GM18909 (cell line): ENCODE measurements at regions not wholly inside any gene's neighbourhood (a gene's known extent, or its start where the extent isn't known, plus 50 kb on each side); places are given as distances from the start of the nearest gene placed in this dataset.
"Not testable (repeated sequence)": the region's sequence is repeated elsewhere in the genome, so short reads cannot be mapped to it uniquely, and the experiment has no call there.

Source experiments
- ATAC-seq: cut with Tn5 transposase; IDR thresholded peaks from one replicate; pipeline ENCODE4 v1.9.1; 2021; ENCODE audit warnings: mild to moderate bottlenecking; ENCODE audit not compliant: unreplicated experiment, poor library complexity

DNA sequence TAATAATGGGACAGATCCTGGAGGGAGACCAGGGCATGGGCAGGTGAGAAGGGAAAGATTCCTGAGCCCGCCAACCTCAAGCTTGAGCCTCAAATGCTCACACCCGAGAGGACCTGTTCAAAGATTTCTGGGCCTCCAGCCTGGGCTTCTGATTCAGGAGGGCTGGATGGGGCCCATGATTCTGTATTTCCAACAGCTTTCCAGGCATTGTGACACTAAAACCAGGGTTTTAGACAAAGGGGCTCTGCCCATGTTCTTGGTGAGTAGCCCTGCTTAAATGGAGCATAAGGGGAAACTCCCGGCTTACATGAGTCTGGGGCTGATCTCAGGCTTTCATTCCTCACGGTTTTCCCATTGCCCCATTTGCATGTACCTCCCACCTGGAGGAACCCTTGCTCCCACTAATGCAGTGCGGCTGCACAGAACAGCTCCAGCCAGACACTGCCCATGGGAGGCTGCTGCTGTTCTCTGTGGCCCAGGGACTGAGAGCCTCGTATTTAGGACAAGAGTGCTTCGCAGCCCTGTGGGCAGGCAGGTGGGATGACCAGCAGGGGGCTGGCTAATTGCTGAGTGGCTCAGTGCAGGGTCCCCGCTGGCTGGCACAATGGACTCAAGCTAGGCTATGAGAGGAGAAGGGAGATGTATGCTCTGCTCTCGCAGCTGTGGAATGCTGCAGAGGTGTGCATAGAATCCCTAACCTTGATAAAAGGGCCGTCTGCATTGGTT is 135.3 kb upstream of the COBL start:
- no peak for ATAC-seq

GRCh38 chr7:51450541-51450940 is 133.9 kb upstream of the COBL start:
- ATAC-seq, result no peak

DNA sequence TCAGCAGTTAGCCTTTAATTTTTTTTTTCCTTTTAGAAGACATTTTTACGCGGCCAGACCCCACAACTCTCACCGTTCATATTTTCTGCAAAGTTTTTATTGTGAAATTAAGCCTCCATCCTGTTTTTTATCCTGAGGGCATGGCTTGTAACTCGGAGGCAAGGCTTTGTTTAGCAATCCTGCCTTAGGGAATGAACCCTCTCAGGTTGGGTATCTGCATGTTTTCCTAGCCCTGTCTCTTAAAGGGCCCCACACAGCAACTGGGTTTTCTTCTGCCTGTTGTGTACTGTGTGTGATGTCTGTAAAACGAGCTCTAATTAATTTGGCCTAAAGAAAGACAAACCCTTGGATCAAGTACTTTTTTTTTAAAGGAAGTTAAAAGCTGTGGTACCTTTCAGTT is 130.2 kb upstream of the COBL start:
- ATAC-seq, result no peak

DNA sequence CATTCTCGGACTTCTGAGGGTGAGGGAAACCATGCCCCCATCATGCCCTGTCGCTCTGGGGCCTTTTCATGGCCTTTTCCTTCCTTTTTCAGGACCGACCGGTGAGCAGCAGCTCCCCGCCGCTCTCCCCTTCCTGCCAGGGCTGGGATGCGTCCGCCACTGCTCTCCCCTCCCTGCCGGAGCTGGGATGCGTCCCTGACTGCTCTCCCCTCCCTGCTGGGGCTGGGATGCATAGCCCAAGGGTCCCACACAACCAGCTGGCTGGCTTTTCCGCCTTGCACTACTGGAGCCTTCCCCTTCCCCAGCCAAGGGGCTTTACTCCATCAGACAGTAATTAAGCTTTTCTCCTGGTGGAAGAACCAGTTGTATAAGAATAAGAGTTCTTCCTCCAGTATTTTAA is 129.7 kb upstream of the COBL start:
- no peak for ATAC-seq

GRCh38 chr7:51444936-51445335 is 128.3 kb upstream of the COBL start:
- ATAC-seq, result no peak

DNA sequence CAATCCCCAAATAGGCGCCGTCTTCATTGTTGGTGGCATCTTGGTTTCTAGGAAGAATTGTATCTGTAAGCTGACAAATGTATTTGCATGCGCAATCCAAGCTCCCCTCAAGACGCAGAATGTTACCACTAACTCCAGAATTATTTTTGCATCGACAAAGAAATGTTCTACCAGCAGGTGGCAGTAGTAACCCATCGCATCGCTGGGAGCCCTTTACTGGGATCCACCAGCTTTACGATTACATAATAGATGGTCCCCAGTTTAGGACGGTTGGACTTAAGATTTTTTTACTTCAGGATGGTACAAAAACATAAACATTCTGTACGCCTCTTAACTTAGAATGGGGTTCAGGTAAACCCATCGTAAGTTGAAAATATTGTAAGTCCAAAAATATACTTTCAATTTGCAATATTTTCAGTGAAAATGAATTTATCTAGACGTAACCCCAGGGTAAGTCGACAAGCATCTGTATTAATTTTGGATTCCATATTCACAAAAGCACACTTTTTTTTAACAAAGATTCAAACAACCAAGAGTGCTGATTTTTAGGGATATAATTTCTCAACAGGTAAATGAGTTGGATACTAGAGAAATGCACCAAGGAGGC is 114.0 kb upstream of the COBL start:
- ATAC-seq, result no peak

DNA sequence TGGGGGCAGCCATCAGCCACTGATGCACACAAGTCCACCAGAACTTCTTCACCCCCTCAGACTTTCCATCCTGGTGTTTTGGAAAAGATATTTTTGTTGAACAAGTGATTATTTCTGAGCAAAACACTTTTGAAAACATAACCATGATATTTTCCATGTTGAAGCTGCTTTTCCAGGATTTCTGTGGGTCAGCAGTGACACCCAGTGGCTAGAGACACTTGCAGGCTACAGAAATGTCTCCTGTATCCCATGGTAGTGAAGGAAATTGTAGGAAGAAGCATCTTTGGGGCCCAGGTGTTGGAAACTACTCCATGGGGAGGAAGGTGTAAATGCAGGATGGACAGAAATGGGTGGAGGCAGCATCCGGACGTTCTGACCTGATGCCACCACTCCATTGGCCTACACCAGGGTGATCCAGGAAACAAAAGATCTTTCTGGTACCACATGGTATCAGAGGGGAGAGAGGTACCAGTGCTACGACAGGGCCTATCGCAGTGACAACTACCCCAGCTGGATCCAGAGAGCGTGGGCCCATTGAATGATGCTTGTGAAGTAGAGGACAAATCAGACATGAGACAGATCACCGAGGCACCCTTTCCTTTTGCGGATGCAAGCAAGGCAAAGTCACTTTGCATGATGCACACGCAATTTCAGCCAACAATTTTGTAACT is 111.7 kb upstream of the COBL start:
- no peak for ATAC-seq

DNA sequence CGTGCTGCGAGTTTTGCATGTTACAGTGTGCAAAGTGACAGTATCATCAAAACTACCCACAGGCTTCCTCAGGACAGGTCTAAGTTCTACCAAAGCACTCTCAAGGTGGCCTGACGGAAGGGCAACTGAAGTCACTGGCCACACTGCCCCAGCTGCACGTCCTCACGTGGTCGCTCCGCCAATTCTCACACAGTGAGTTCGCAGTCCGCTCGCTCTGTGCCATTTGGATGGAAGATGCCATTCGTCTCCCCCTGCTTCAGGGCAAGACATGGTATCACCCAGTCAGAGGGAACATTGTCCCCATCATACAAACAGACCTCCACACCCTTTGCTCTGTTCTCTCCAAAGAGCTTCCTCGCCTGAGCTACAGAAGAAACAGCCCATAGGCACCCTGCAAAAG is 109.6 kb upstream of the COBL start:
- no peak for ATAC-seq

DNA sequence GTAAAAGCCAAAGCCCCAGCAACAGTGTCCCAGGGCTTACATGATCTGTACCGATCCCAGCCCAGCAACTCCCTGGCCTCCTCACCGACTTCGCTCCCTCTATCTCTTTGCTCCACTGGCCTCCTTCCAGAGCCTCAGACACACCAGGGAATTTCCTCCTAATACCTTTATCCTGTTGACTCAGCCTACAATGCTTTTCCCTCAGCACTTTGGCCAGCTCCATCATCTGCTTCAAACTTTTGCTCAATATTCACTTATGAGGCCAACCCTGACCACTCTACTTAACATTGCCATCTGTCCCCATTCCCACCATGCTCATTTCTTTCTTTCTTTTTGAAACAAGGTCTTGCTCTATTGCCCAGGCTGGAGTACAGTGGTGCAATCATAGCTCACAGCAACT is 93.3 kb upstream of the COBL start:
- ATAC-seq, result not testable (repeated sequence)

DNA sequence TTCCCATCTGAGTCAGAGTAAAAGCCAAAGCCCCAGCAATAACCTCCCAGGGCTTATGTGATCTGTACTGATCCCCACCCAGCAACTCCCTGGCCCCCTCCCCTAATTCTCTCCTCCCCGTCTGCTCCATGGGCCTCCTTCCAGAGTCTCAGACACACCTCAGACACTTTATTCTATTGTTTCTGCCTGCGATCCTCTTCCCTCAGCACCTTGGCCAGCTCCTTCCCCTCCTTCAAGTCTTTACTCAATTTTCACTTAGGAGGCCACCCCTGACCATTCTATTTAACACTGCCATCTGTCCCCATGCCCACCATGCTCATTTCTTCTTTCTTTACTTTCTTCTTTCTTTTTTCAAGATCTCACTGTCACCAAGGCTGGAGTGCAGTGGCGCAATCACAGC is 81.0 kb upstream of the COBL start:
- not testable (repeated sequence) for ATAC-seq

DNA sequence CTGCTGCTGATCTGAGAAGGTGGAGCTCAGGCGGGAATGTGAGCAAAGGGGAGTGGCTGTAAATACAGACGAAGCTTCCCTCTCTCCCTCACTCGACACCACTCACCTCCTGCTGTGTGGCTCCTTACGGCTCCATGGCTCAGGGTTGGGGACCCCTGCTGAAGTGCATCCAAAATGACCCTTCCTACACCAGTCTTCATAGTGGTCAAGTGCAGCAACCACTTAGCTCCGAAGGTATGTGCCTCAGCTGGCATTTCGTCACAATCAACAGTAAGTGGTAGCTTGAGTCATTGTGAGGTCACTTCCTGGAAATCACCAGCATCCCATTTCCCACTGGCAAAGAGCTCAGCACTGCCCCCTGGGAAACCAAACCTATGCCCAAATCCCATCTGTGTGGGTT is 76.4 kb upstream of the COBL start:
- not testable (repeated sequence) for ATAC-seq

DNA sequence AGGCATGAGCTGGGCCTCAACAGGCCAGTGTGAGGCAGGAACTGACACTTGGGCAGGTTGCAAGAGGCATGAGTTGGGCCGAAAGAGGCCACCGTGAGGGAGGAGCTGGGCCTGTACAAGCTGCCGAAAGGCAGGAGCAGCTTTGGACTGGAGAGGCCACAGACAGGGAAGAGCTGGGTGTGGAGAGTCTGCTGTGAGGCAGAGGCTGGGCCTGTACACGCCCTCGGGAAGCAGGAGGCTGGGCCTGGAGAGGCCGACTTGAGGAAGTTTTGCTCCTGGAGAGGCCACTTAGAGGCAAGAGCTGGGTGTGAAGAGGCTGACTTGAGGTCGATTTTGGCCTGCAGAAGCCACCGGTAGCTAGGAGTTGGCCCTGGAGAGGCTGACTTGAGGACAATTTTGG is 73.3 kb upstream of the COBL start:
- ATAC-seq, result not testable (repeated sequence)

GRCh38 chr7:51389216-51389812 is 72.7 kb upstream of the COBL start:
- ATAC-seq, result not testable (repeated sequence)

GRCh38 chr7:51388241-51388640 is 71.6 kb upstream of the COBL start:
- ATAC-seq, result not testable (repeated sequence)

DNA sequence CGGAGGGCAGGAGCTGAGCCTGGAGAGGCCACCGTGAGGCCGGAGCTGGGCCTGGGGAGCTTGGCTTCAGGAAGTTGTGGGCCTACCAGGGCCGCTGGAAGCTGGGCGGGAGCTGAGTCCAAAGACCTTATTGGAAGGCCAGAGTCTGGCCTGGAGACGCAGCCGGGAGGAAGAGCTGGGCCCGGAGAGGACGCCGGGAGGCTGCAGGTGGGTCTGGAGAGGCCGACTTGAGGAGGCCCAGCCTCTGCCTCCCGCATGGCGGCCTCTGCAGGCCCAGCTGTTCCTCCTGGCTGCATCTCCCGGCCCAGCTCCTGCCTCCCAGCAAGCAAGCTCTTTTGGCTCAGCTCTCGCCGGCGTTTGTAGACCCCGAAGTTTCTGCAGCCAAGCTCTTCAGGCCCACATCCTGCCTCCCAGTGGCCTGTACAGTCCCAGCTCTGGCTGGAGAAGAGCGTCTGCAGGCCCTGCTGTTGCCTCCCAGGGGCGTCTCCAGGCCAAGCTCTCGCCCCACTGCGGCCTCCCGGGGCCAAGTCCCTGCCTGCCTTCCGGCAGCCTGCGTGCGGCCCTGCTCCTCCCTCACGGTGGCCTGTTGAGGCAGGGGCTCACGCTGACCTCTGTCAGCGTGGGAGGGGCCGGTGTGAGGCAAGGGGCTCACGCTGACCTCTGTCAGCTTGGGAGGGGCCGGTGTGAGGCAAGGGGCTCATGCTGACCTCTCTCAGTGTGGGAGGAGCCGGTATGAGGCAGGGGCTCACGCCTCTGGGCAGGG is 70.4 kb upstream of the COBL start:
- not testable (repeated sequence) for ATAC-seq

- ATAC-seq, result not testable (repeated sequence)
Measured at GRCh38 chr7:51386184-51386583, 69.6 kb upstream of the COBL start.

- not testable (repeated sequence) for ATAC-seq
Measured at GRCh38 chr7:51382243-51382642, 65.6 kb upstream of the COBL start.

DNA sequence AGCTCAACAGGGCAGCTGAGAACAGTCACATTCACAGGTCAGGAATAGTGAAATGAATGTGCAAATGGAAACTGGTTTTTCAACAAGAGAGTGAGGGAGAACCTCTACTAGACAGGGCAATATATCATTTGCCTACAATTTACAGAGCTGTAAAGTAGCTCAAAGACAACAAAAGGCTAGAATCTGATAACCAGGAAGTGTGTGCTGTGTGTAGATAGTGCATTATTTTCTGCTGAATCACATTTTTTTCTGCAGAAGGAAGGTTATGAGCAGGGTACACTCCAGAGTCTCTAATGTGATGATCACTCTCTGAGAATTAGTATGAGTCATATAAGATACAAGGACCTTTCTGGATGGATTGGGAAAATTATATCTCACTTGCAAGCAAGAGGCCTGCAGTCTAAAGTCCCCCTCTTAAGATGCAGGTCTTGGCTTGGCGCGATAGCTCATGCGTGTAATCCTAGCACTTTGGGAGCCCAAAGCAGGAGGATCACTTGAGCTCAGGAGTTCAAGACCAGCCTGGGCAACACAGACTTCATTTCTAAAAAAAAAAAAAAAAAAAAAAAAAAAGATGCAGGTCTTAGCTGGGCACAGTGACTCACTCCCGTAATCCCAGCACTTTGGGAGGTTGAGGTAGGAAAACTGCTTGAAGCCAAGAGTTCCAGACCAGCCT is 59.9 kb upstream of the COBL start:
- ATAC-seq, result no peak

DNA sequence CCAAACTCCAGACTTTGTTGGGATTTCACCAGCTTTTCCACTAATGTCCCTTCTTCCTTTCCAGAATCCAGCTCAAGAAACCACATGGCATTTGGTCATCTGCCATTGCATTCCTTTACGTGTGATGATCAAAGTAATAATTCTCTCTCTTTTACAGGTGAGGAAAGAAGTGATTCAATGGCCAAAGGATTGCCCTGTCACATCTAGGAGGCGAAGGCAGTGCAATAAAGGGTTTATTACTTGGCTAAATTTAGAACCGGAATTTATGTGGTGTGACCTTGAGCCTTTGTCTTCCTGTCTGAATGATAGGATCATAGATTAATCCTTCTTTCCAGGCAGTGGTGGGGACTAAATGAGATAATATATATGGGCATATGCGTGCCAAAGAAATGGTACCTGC is 58.3 kb upstream of the COBL start:
- ATAC-seq, result no peak

DNA sequence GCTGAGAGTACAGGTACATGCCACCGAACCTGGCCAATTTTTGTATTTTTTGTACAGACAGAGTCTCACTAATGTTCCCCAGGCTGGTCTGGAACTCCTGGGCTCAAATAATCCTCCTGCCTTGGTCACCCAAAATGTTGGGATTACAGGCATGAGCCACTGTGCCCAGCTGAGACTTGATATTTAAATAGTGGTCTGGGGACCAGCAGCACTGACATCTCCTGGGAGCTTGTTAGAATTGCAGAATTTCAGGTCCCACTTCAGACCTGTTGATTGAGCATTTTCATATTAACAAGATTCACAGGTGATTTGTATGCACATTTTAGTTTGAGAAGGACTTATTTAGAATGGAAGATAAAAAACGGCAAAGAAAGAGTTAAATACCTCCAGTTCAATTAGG is 57.0 kb upstream of the COBL start:
- not testable (repeated sequence) for ATAC-seq
